ENCODE measurements at regions not wholly inside any gene's neighbourhood (a gene's known extent, or its start where the extent isn't known, plus 50 kb on each side); places are given as distances from the start of the nearest gene placed in this dataset.

- TF ChIP-seq, protein P1, sequence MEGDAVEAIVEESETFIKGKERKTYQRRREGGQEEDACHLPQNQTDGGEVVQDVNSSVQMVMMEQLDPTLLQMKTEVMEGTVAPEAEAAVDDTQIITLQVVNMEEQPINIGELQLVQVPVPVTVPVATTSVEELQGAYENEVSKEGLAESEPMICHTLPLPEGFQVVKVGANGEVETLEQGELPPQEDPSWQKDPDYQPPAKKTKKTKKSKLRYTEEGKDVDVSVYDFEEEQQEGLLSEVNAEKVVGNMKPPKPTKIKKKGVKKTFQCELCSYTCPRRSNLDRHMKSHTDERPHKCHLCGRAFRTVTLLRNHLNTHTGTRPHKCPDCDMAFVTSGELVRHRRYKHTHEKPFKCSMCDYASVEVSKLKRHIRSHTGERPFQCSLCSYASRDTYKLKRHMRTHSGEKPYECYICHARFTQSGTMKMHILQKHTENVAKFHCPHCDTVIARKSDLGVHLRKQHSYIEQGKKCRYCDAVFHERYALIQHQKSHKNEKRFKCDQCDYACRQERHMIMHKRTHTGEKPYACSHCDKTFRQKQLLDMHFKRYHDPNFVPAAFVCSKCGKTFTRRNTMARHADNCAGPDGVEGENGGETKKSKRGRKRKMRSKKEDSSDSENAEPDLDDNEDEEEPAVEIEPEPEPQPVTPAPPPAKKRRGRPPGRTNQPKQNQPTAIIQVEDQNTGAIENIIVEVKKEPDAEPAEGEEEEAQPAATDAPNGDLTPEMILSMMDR (IDR thresholded peaks at IDR 0.05) = no peak
- TF ChIP-seq POLR2A (IDR thresholded peaks at IDR 0.05) = no peak
These were observed 213.3 kb downstream of the SH3BP4 start for GRCh38 chr2:235165136-235165535.
